ENCODE measurements at regions not wholly inside any gene's neighbourhood (a gene's known extent, or its start where the extent isn't known, plus 50 kb on each side); places are given as distances from the start of the nearest gene placed in this dataset.

- WGBS, 2 donors (ENCODE audit: low coverage in 1 of 2) = 72 to 93% methylated on average over 2 to 3 of the region's 3 CpGs
- no peak for TF ChIP-seq CTCF (IDR thresholded peaks at IDR 0.05)
- no peak for TF ChIP-seq POLR2AphosphoS5 (IDR thresholded peaks at IDR 0.05)
- TF ChIP-seq EP300 (IDR thresholded peaks at IDR 0.05) = no peak
- TF ChIP-seq POLR2A (IDR thresholded peaks at IDR 0.05) = no peak
- no peak for ATAC-seq
These were observed 599.0 kb downstream of the LMO4 start for GRCh38 chr1:87927391-87928280.

GRCh38 chr1:87928623-87929022, 599.9 kb downstream of the LMO4 start:
- TF ChIP-seq CTCF (IDR thresholded peaks at IDR 0.05) (no peak), EP300 (IDR thresholded peaks at IDR 0.05) (no peak), POLR2AphosphoS5 (IDR thresholded peaks at IDR 0.05) (no peak), POLR2A (IDR thresholded peaks at IDR 0.05) (no peak)
- 43% methylated on average over 1 of the region's 1 CpG; no CpG with 5 or more reads in 1 of the 2 donors for WGBS, 2 donors (ENCODE audit: low coverage in 1 of 2)
- no peaks in the 10 kb centered on the region for H3K27me3 ChIP-seq
- H3K36me3 ChIP-seq = no peaks in the 10 kb centered on the region
- H3K9me3 ChIP-seq = peaks cover 0 to 11% (median 0%) of the 10 kb centered on the region in 3 donors
- no peak for ATAC-seq
- no peak overlapping the region for H3K4me3 ChIP-seq
- no peak overlapping the region for H3K27ac ChIP-seq
- no peaks in the 10 kb centered on the region for H3K4me1 ChIP-seq

More at GRCh38 chr1:87927391-87928280, 599.0 kb downstream of the LMO4 start:
- Histone ChIP-seq H3K27ac (no peak overlapping the region), H3K36me3 (no peaks in the 10 kb centered on the region), H3K9me3 (peaks cover 0 to 11% (median 0%) of the 10 kb centered on the region in 3 donors), H3K4me1 (no peaks in the 10 kb centered on the region), H3K27me3 (no peaks in the 10 kb centered on the region), H3K4me3 (no peak overlapping the region)

- ATAC-seq = no peak
- TF ChIP-seq POLR2AphosphoS5 (IDR thresholded peaks at IDR 0.05) (no peak), POLR2A (IDR thresholded peaks at IDR 0.05) (no peak), CTCF (IDR thresholded peaks at IDR 0.05) (no peak), EP300 (IDR thresholded peaks at IDR 0.05) (no peak)
- 87 to 88% methylated on average over 1 of the region's 1 CpG for WGBS, 2 donors (ENCODE audit: low coverage in 1 of 2)
These were observed 601.2 kb downstream of the LMO4 start for GRCh38 chr1:87929906-87930305.

GRCh38 chr1:87930796-87931195, 602.1 kb downstream of the LMO4 start:
- ATAC-seq = no peak
- 88 to 93% methylated on average over 1 of the region's 1 CpG for WGBS, 2 donors (ENCODE audit: low coverage in 1 of 2)
- H3K4me3 ChIP-seq = no peak overlapping the region
- TF ChIP-seq POLR2A (IDR thresholded peaks at IDR 0.05) (no peak), EP300 (IDR thresholded peaks at IDR 0.05) (no peak), POLR2AphosphoS5 (IDR thresholded peaks at IDR 0.05) (no peak), CTCF (IDR thresholded peaks at IDR 0.05) (no peak)
- H3K4me1 ChIP-seq = no peaks in the 10 kb centered on the region
- no peaks in the 10 kb centered on the region for H3K27me3 ChIP-seq
- H3K9me3 ChIP-seq = peaks cover 0 to 11% (median 0%) of the 10 kb centered on the region in 3 donors
- H3K36me3 ChIP-seq = no peaks in the 10 kb centered on the region
- no peak overlapping the region for H3K27ac ChIP-seq

More at GRCh38 chr1:87929906-87930305, 601.2 kb downstream of the LMO4 start:
- Histone ChIP-seq H3K4me1 (no peaks in the 10 kb centered on the region), H3K36me3 (no peaks in the 10 kb centered on the region), H3K9me3 (peaks cover 0 to 11% (median 0%) of the 10 kb centered on the region in 3 donors), H3K27ac (no peak overlapping the region), H3K4me3 (no peak overlapping the region), H3K27me3 (no peaks in the 10 kb centered on the region)

- no peak for ATAC-seq
- TF ChIP-seq POLR2AphosphoS5 (IDR thresholded peaks at IDR 0.05) (no peak), POLR2A (IDR thresholded peaks at IDR 0.05) (no peak), CTCF (IDR thresholded peaks at IDR 0.05) (no peak), EP300 (IDR thresholded peaks at IDR 0.05) (no peak)
- Histone ChIP-seq H3K4me3 (no peak overlapping the region), H3K4me1 (no peaks in the 10 kb centered on the region), H3K27ac (no peak overlapping the region), H3K27me3 (no peaks in the 10 kb centered on the region), H3K9me3 (peaks cover 0 to 11% (median 0%) of the 10 kb centered on the region in 3 donors), H3K36me3 (no peaks in the 10 kb centered on the region)
- 91 to 93% methylated on average over 6 of the region's 6 CpGs for WGBS, 2 donors (ENCODE audit: low coverage in 1 of 2)
These were observed 604.5 kb downstream of the LMO4 start for GRCh38 chr1:87933171-87933570.
